ENCODE measurements at regions not wholly inside any gene's neighbourhood (a gene's known extent, or its start where the extent isn't known, plus 50 kb on each side); places are given as distances from the start of the nearest gene placed in this dataset.

- H3K27me3 ChIP-seq (ENCODE audit: control insufficient read depth, insufficient read depth, low read length), result peaks cover 20% of the 10 kb centered on the region
- no peak overlapping the region for H3K4me3 ChIP-seq (ENCODE audit: low read length)
- 97% methylated on average over 5 of the region's 13 CpGs for WGBS (ENCODE audit: insufficient coverage, low lambda C conversion rate)
- H3K4me1 ChIP-seq (ENCODE audit: control insufficient read depth, insufficient read depth, low read length), result no peaks in the 10 kb centered on the region
- no peaks in the 10 kb centered on the region for H3K9me3 ChIP-seq (ENCODE audit: control insufficient read depth, low read depth, low read length)
- H3K36me3 ChIP-seq (ENCODE audit: control insufficient read depth, insufficient read depth, low read length), result no peaks in the 10 kb centered on the region
- H3K27ac ChIP-seq (ENCODE audit: low read length), result no peak overlapping the region
- DNase-seq, result no peak
Observed at GRCh38 chr17:34527908-34528470, 51.4 kb upstream of the TMEM132E start.

GRCh38 chr17:34527136-34527907 lies 52.1 kb upstream of the TMEM132E start:
- no peak overlapping the region for H3K4me3 ChIP-seq (ENCODE audit: low read length)
- no peak overlapping the region for H3K27ac ChIP-seq (ENCODE audit: low read length)
- WGBS (ENCODE audit: insufficient coverage, low lambda C conversion rate), result 40% methylated on average over 1 of the region's 18 CpGs
- no peaks in the 10 kb centered on the region for H3K9me3 ChIP-seq (ENCODE audit: control insufficient read depth, low read depth, low read length)
- no peaks in the 10 kb centered on the region for H3K36me3 ChIP-seq (ENCODE audit: control insufficient read depth, insufficient read depth, low read length)
- H3K27me3 ChIP-seq (ENCODE audit: control insufficient read depth, insufficient read depth, low read length), result peaks cover 20% of the 10 kb centered on the region
- DNase-seq, result no peak
- H3K4me1 ChIP-seq (ENCODE audit: control insufficient read depth, insufficient read depth, low read length), result no peaks in the 10 kb centered on the region

- no peak for DNase-seq
- no peaks in the 10 kb centered on the region for H3K4me1 ChIP-seq (ENCODE audit: control insufficient read depth, insufficient read depth, low read length)
- WGBS (ENCODE audit: insufficient coverage, low lambda C conversion rate), result no CpG with 5 or more reads among the region's 4 CpGs
- peaks cover 14% of the 10 kb centered on the region for H3K27me3 ChIP-seq (ENCODE audit: control insufficient read depth, insufficient read depth, low read length)
- no peaks in the 10 kb centered on the region for H3K9me3 ChIP-seq (ENCODE audit: control insufficient read depth, low read depth, low read length)
- H3K36me3 ChIP-seq (ENCODE audit: control insufficient read depth, insufficient read depth, low read length), result no peaks in the 10 kb centered on the region
- no peak overlapping the region for H3K27ac ChIP-seq (ENCODE audit: low read length)
- no peak overlapping the region for H3K4me3 ChIP-seq (ENCODE audit: low read length)
Observed at GRCh38 chr17:34525651-34526050, 53.7 kb upstream of the TMEM132E start.

GRCh38 chr17:34521955-34522354 lies 57.4 kb upstream of the TMEM132E start:
- no CpG with 5 or more reads among the region's 11 CpGs for WGBS (ENCODE audit: insufficient coverage, low lambda C conversion rate)
- Histone ChIP-seq H3K36me3 (ENCODE audit: control insufficient read depth, insufficient read depth, low read length) (no peaks in the 10 kb centered on the region), H3K27me3 (ENCODE audit: control insufficient read depth, insufficient read depth, low read length) (peaks cover 18% of the 10 kb centered on the region)

GRCh38 chr17:34519282-34519681 lies 60.1 kb upstream of the TMEM132E start:
- Histone ChIP-seq H3K27me3 (ENCODE audit: control insufficient read depth, insufficient read depth, low read length) (peaks cover 10% of the 10 kb centered on the region), H3K27ac (ENCODE audit: low read length) (no peak overlapping the region), H3K4me3 (ENCODE audit: low read length) (no peak overlapping the region), H3K36me3 (ENCODE audit: control insufficient read depth, insufficient read depth, low read length) (no peaks in the 10 kb centered on the region), H3K4me1 (ENCODE audit: control insufficient read depth, insufficient read depth, low read length) (no peaks in the 10 kb centered on the region), H3K9me3 (ENCODE audit: control insufficient read depth, low read depth, low read length) (no peaks in the 10 kb centered on the region)
- DNase-seq, result no peak
- WGBS (ENCODE audit: insufficient coverage, low lambda C conversion rate), result no CpG with 5 or more reads among the region's 6 CpGs

More at GRCh38 chr17:34521955-34522354, 57.4 kb upstream of the TMEM132E start:
- no peak for DNase-seq
- no peaks in the 10 kb centered on the region for H3K9me3 ChIP-seq (ENCODE audit: control insufficient read depth, low read depth, low read length)
- no peak overlapping the region for H3K4me3 ChIP-seq (ENCODE audit: low read length)
- H3K4me1 ChIP-seq (ENCODE audit: control insufficient read depth, insufficient read depth, low read length), result no peaks in the 10 kb centered on the region
- H3K27ac ChIP-seq (ENCODE audit: low read length), result no peak overlapping the region

GRCh38 chr17:34517406-34517805 lies 62.0 kb upstream of the TMEM132E start:
- Histone ChIP-seq H3K27ac (ENCODE audit: low read length) (no peak overlapping the region), H3K36me3 (ENCODE audit: control insufficient read depth, insufficient read depth, low read length) (no peaks in the 10 kb centered on the region), H3K4me1 (ENCODE audit: control insufficient read depth, insufficient read depth, low read length) (no peaks in the 10 kb centered on the region), H3K4me3 (ENCODE audit: low read length) (no peak overlapping the region), H3K9me3 (ENCODE audit: control insufficient read depth, low read depth, low read length) (no peaks in the 10 kb centered on the region), H3K27me3 (ENCODE audit: control insufficient read depth, insufficient read depth, low read length) (peaks cover 10% of the 10 kb centered on the region)
- WGBS (ENCODE audit: insufficient coverage, low lambda C conversion rate), result no CpG with 5 or more reads among the region's 1 CpG
- no peak for DNase-seq

GRCh38 chr17:34511931-34512330 lies 67.5 kb upstream of the TMEM132E start:
- H3K27ac ChIP-seq (ENCODE audit: low read length), result no peak overlapping the region
- H3K4me3 ChIP-seq (ENCODE audit: low read length), result no peak overlapping the region
- H3K4me1 ChIP-seq (ENCODE audit: control insufficient read depth, insufficient read depth, low read length), result no peaks in the 10 kb centered on the region
- DNase-seq, result no peak
- H3K9me3 ChIP-seq (ENCODE audit: control insufficient read depth, low read depth, low read length), result no peaks in the 10 kb centered on the region
- H3K36me3 ChIP-seq (ENCODE audit: control insufficient read depth, insufficient read depth, low read length), result no peaks in the 10 kb centered on the region
- peaks cover 2% of the 10 kb centered on the region for H3K27me3 ChIP-seq (ENCODE audit: control insufficient read depth, insufficient read depth, low read length)
- WGBS (ENCODE audit: insufficient coverage, low lambda C conversion rate), result 83% methylated on average over 2 of the region's 3 CpGs

- WGBS (ENCODE audit: insufficient coverage, low lambda C conversion rate), result 100% methylated on average over 1 of the region's 3 CpGs
- Histone ChIP-seq H3K36me3 (ENCODE audit: control insufficient read depth, insufficient read depth, low read length) (no peaks in the 10 kb centered on the region), H3K27me3 (ENCODE audit: control insufficient read depth, insufficient read depth, low read length) (peaks cover 2% of the 10 kb centered on the region), H3K4me1 (ENCODE audit: control insufficient read depth, insufficient read depth, low read length) (no peaks in the 10 kb centered on the region), H3K9me3 (ENCODE audit: control insufficient read depth, low read depth, low read length) (no peaks in the 10 kb centered on the region), H3K4me3 (ENCODE audit: low read length) (no peak overlapping the region), H3K27ac (ENCODE audit: low read length) (no peak overlapping the region)
- no peak for DNase-seq
Observed at GRCh38 chr17:34511265-34511664, 68.1 kb upstream of the TMEM132E start.

- peaks cover 4% of the 10 kb centered on the region for H3K27me3 ChIP-seq (ENCODE audit: control insufficient read depth, insufficient read depth, low read length)
- WGBS (ENCODE audit: insufficient coverage, low lambda C conversion rate), result 80% methylated on average over 1 of the region's 3 CpGs
- no peak for DNase-seq
- H3K9me3 ChIP-seq (ENCODE audit: control insufficient read depth, low read depth, low read length), result no peaks in the 10 kb centered on the region
- no peak overlapping the region for H3K4me3 ChIP-seq (ENCODE audit: low read length)
- no peak overlapping the region for H3K27ac ChIP-seq (ENCODE audit: low read length)
- no peaks in the 10 kb centered on the region for H3K4me1 ChIP-seq (ENCODE audit: control insufficient read depth, insufficient read depth, low read length)
- H3K36me3 ChIP-seq (ENCODE audit: control insufficient read depth, insufficient read depth, low read length), result no peaks in the 10 kb centered on the region
Observed at GRCh38 chr17:34504814-34505484, 74.4 kb upstream of the TMEM132E start.

GRCh38 chr17:34503528-34504195 lies 75.7 kb upstream of the TMEM132E start:
- H3K9me3 ChIP-seq (ENCODE audit: control insufficient read depth, low read depth, low read length), result no peaks in the 10 kb centered on the region
- H3K36me3 ChIP-seq (ENCODE audit: control insufficient read depth, insufficient read depth, low read length), result no peaks in the 10 kb centered on the region
- H3K4me3 ChIP-seq (ENCODE audit: low read length), result no peak overlapping the region
- no peaks in the 10 kb centered on the region for H3K4me1 ChIP-seq (ENCODE audit: control insufficient read depth, insufficient read depth, low read length)
- peak; percentile 20 to 36 for DNase-seq
- WGBS (ENCODE audit: insufficient coverage, low lambda C conversion rate), result no CpG with 5 or more reads among the region's 10 CpGs
- H3K27me3 ChIP-seq (ENCODE audit: control insufficient read depth, insufficient read depth, low read length), result peaks cover 4% of the 10 kb centered on the region
- H3K27ac ChIP-seq (ENCODE audit: low read length), result no peak overlapping the region
